ENCODE measurements at regions not wholly inside any gene's neighbourhood (a gene's known extent, or its start where the extent isn't known, plus 50 kb on each side); places are given as distances from the start of the nearest gene placed in this dataset.

DNA sequence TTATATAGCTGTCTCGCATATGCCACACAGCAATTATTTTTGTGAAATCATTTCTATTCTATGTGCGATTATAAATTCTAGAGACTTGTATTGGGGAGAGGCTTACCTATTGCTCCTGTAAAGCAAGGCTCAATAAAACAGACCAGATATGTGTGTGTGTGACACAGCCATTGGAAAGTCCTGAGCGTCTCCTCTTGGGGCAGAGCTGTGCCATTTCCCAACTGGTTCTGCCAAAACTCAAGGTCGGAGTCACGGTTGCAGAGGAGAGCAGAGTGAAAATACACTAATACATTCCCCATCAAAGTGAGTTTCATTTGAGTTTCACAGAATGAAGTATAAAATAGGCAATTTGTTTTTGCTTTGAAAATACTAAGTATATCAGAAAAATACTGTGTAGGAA lies 567.4 kb upstream of the FZD8 start:
- TF ChIP-seq, protein P1, sequence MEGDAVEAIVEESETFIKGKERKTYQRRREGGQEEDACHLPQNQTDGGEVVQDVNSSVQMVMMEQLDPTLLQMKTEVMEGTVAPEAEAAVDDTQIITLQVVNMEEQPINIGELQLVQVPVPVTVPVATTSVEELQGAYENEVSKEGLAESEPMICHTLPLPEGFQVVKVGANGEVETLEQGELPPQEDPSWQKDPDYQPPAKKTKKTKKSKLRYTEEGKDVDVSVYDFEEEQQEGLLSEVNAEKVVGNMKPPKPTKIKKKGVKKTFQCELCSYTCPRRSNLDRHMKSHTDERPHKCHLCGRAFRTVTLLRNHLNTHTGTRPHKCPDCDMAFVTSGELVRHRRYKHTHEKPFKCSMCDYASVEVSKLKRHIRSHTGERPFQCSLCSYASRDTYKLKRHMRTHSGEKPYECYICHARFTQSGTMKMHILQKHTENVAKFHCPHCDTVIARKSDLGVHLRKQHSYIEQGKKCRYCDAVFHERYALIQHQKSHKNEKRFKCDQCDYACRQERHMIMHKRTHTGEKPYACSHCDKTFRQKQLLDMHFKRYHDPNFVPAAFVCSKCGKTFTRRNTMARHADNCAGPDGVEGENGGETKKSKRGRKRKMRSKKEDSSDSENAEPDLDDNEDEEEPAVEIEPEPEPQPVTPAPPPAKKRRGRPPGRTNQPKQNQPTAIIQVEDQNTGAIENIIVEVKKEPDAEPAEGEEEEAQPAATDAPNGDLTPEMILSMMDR (IDR thresholded peaks at IDR 0.05 in 4 of 5, conservative IDR thresholded peaks at IDR 0.05 in 1 of 5) = no peak
- no peak for TF ChIP-seq POLR2A (IDR thresholded peaks at IDR 0.05)

Data from gastrocnemius medialis (tissue), 4 donors.